ENCODE measurements at regions not wholly inside any gene's neighbourhood (a gene's known extent, or its start where the extent isn't known, plus 50 kb on each side); places are given as distances from the start of the nearest gene placed in this dataset.
A peak's percentile ranks its signal among the peaks of the same experiment; 100 is the strongest.

- DNase-seq (ENCODE audit: low spot score), result no peak
These were observed 221.4 kb upstream of the SUCLG2 start for GRCh38 chr3:67875858-67876257.

- no peak for DNase-seq (ENCODE audit: low spot score)
These were observed 220.9 kb upstream of the SUCLG2 start for GRCh38 chr3:67875338-67875737.

DNA sequence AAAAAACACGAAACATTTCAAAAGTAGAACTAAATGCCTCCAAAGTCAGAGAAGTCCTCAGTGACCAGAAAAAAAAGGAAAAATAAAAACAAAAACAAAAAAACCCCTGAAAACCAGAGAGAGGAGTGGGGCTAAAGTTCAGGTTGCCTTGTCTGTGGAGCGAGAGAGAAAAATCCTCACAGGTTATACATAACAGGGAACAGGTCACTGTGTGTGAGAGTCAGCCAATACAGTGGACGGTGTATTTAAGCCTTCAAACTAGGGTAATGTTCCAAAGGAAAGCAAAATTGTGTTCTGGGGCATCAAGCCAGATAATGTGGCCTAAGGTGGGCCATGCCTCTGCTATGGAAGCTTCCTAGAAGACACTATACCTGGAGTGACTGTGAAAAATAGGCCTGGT, 216.1 kb upstream of the SUCLG2 start:
- DNase-seq (ENCODE audit: low spot score), result no peak

DNA sequence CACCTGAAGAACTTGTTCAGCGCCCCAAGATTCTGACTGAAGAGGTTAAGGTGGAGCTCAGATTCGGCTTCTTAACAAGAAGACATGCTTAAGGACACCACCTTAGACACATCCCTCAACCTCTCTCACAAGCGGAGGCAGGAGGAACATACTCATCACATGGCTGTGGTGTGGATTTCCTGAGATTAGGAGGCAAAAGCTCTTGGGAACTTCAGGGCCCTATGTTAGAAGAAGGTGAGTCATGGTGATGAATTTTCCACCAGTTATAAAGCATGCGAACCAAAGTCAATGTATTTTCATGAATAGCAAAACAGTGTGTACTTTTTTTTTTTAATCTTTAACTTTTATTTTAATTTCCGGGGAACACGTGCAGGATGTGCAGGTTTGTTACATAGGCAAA, 212.2 kb upstream of the SUCLG2 start:
- no peak for DNase-seq (ENCODE audit: low spot score)

DNA sequence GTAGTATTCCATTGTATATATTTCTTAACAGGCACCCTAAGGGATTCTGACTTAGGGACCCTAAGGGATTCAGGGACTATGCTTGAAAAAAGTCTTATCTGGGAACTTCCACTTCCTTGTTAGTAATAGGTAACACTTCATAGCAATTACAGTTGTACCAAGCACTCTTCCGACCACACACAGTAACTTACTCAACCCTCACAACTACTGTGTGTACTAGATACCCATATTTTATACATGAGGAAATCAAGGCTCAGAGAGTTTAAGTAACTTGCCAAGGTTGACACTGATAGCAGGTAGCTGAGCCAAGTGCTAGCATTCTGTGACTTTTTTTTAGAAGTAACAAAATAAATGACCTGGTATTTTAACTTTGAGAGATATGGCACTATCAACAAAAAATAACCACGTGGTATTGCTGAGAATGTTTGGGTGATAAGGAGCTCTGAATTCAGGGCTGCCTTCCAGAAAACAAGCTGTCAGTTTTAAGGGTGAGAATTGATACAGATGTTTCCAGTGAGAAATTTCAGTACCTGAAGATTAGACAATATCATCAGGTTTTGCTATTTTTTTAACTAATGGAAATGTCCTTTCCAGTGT, 210.3 kb upstream of the SUCLG2 start:
- DNase-seq (ENCODE audit: low spot score), result no peak

DNA sequence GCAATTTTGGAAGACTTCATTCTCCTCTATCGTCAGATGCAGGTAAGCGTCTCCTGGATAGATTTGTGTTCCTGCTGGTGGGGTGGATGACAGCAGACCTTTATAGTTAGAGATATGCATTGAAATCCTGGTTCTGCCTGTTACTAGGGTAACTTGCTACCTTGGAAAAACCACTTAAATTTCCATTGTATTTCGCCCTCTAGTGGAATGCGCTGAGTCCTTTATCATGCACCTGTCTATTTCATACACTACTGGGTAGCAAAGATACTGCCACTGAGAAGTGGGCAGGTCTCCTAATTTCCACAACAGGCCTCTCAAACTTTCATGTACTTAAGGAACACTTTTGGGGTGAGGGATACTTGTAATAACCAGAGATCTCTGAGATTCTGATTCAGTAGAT, 209.5 kb upstream of the SUCLG2 start:
- DNase-seq (ENCODE audit: low spot score), result peak; percentile 7

DNA sequence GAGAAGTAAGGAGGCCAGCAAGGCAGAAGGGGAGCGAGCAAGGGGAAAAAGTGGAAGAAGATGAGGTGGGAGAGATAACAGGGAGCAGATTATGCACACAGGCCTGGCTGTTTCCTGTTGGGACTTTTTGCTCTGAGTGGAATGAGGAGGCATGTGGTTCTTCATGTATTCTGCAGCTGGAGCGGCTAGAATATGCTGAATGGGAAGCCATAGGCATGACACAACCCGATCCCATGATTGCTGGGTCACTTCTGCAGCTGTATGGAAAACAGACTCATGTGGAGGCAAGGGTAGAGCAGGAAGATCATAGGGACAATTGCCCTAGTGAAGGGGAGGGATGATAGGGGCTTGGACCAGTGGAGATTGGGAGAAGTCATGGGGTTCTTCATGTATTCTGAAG, 206.0 kb upstream of the SUCLG2 start:
- no peak for DNase-seq (ENCODE audit: low spot score)

DNA sequence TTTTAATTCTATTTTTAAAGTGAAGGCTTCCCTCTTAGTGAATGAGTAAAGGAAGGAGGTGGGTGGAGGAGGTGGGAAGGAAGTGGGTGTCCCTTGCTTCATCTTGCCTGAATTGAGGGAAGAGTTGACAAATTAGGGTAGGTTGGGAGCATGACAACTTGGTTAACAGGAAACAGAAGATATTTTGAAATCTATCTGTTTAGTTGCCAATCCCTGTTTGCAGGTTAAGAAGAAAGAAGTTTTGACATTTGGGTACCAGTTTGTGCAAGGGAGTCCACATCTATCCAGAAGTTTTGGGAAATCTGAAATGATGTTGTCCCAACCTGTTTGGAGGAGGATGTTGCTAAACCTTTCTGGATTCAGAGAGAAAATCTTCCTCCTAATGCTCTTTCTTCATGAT, 204.1 kb upstream of the SUCLG2 start:
- no peak for DNase-seq (ENCODE audit: low spot score)

DNA sequence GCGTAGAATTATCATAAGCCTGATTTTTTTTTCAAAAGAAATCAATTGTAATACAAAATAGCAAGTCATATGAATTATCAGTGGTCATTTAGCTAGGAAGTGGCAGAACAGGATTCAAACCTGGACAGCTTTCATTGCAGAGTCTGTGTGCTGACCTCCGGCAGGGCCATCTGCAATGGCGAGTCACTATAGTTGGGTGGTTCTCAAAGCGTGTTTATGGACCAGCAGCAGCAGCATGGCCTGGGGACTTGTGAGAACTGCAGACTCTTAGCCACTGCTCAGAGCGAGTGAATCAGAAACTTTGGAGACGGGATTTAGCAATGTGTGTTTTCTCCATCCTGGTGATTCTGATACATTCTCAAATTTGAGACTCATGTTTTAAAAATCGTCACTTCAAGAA, 202.3 kb upstream of the SUCLG2 start:
- DNase-seq (ENCODE audit: low spot score), result no peak

GRCh38 chr3:67854663-67855062, 200.3 kb upstream of the SUCLG2 start:
- DNase-seq (ENCODE audit: low spot score), result no peak

DNA sequence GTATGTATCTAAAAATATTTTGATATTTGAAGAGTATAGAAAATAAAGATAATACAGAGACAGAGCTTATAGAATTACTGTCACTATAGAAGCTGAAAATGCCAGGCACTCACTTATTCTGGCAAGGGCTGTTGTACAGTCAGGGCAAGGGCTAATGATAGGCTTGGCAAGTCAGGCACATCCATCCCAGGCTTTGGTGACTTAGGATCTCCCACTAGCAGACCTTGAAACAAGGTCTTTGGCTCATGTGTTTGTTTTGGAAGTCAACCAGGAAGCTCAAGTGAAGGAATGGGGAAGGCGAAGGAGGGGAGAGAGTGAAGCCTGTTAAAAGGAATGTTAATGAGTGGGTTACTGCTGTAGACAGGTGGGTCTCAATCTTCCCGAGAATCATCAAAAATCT, 199.1 kb upstream of the SUCLG2 start:
- no peak for DNase-seq (ENCODE audit: low spot score)

GRCh38 chr3:67848299-67848698, 193.9 kb upstream of the SUCLG2 start:
- no peak for DNase-seq (ENCODE audit: low spot score)

GRCh38 chr3:67846166-67846565, 191.8 kb upstream of the SUCLG2 start:
- DNase-seq (ENCODE audit: low spot score), result no peak

DNA sequence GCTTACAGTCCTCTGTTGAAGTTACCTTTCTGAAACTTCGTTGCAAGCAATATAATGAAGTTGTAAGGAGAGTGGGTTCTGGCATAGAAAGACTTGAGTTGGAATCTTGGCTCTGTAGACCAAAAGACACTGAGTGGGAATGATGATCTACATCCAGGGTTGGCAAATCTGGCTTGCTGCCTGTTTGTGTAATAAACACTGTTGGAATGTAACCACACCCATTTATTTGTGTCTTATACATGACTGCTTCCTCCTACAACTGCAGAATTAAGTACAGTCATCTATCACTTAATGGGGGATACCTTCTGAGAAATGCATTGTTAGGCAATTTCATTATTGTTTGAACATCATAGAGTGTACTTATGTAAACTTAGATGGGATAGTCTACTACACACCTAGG, 178.4 kb upstream of the SUCLG2 start:
- no peak for DNase-seq (ENCODE audit: low spot score)

DNA sequence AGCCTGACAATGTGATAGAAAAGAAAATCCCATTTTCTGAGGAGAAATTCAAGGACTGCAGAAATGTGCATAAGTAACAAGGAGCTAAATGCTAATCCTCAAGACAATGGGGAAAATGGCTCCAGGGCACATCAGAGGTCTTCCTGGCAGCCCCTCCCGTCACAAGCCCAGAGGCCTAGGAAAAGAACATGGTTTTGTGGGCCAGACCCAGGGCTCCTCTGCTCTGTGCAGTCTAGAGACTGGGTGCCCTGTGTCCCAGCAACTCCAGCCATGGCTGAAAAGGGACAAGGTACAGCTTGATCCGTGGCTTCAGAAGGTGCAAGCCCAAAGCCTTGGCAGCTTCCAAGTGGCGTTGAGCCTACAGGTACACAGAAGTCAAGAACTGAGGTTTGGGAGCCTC, 176.8 kb upstream of the SUCLG2 start:
- no peak for DNase-seq (ENCODE audit: low spot score)

GRCh38 chr3:67828486-67829010, 174.1 kb upstream of the SUCLG2 start:
- DNase-seq (ENCODE audit: low spot score), result no peak

GRCh38 chr3:67821135-67821534, 166.7 kb upstream of the SUCLG2 start:
- DNase-seq (ENCODE audit: low spot score), result no peak

- DNase-seq (ENCODE audit: low spot score), result no peak
These were observed 165.0 kb upstream of the SUCLG2 start for GRCh38 chr3:67819447-67819846.

DNA sequence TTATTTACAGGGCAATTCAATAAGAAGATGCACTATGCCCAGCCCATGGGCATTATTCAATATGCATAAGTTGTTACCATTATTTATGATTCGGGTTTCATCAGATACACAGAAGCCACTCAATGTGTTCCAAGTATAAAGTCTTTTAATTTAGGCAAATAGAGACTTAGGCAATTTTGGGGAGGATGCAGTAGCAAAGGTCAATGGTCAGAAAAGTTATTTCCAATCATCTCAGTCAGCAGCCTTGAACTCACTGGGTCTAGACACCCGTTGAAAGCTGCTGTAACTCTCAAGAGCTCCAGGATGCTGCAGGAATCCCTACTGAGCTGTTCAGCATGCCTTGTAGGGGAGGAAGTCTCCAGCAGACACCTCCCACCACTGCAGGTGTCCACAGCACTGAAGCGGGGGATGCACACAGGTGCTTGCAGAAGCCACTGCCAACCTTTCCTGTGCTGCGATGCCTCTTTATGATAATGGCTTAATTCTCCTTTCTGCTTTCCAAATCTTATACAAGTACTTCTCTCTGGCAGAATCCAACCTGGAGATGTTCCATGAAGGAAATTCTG, 155.0 kb upstream of the SUCLG2 start:
- DNase-seq (ENCODE audit: low spot score), result no peak

- DNase-seq (ENCODE audit: low spot score), result no peak
These were observed 154.5 kb upstream of the SUCLG2 start for GRCh38 chr3:67808906-67809305.

DNA sequence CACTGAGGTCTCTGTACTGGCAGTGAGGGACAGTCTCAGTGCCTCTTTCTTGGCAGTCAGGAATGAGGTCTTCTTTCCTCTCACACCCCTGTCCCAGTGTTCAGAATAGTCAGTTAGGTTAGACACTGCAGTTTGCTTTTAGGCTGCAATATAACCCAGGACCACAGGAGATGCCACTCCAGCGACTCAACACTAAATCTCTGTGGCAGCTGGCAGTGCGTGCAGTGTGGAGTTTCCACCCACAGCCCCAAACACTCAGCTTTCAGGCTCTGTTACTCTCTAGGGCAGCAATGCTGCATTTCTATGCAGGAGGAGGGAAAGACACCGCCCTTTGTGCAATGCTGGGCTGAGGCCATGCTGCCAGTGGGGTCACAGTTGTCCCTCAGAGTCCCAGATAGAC, 150.2 kb upstream of the SUCLG2 start:
- DNase-seq (ENCODE audit: low spot score), result no peak

GRCh38 chr3:67804089-67804488, 149.7 kb upstream of the SUCLG2 start:
- DNase-seq (ENCODE audit: low spot score), result no peak

DNA sequence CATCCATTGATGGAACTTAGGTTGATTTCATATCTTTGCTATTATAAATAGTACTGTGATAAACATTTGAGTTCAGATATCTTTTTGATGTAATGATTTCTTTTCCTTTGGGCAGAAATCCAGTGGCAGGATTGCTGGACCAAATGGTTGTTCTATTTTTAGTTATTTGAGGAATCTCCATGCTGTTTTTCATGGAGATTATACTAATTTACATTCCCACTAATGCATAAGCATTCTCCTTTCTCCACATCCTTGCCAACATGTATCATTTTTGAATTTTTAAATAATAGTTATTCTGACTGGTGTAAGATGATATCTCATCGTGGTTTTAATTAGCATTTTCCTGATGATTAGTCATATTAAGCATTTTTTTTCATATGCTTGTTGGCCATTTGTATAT, 144.0 kb upstream of the SUCLG2 start:
- DNase-seq (ENCODE audit: low spot score), result no peak

- DNase-seq (ENCODE audit: low spot score), result no peak
These were observed 137.2 kb upstream of the SUCLG2 start for GRCh38 chr3:67791620-67792019.

All from NAMALWA (cell line).